A673 (cell line): ENCODE measurements at regions not wholly inside any gene's neighbourhood (a gene's known extent, or its start where the extent isn't known, plus 50 kb on each side); places are given as distances from the start of the nearest gene placed in this dataset.

Experiments used
- BruUV-seq: library from RNA; stranded (reverse); fragments of 400-500 nt; replicated peaks from 2 replicates; lab custom pipeline; 2021; lab: Mats Ljungman, UMichigan
- CTCF ChIA-PET: fragments of 300-600 bp; sonication (Branson Sonifier 250); formaldehyde crosslinking; loops from one replicate; lab custom pipeline; 2022; ENCODE audit warnings: antibody characterized with exemption; lab: Charles Lee
- POLR2A ChIA-PET: fragments of 300-600 bp; sonication (Branson Sonifier 250); formaldehyde crosslinking; loops from one replicate; lab custom pipeline; 2022; ENCODE audit warnings: antibody characterized with exemption; ENCODE audit not compliant: low non-redundant PET; lab: Charles Lee
- DNase-seq: peaks from one replicate; pipeline ENCODE4 v3.0.0-alpha.2; 2015; ENCODE audit warnings: low spot score
- H3K27ac ChIP-seq: fragments of 200-600 bp; sonication (generic); 2 replicates; pipeline ENCODE4 v1.5.1; 2016; ENCODE audit warnings: mixed run types, low read depth, mild to moderate bottlenecking, mixed read lengths, antibody characterized with exemption, low read length; ENCODE audit not compliant: poor library complexity, severe bottlenecking
- H3K27me3 ChIP-seq: fragments of 200-600 bp; sonication (generic); replicated peaks from 2 replicates; pipeline ENCODE4 v1.6.1; 2017; ENCODE audit warnings: mixed run types, low read depth, mild to moderate bottlenecking, mixed read lengths, antibody characterized with exemption, low read length; ENCODE audit not compliant: insufficient read depth, poor library complexity
- H3K36me3 ChIP-seq: fragments of 200-600 bp; sonication (generic); 2 replicates; pipeline ENCODE4 v1.6.1; 2016; ENCODE audit warnings: mixed run types, mild to moderate bottlenecking, mixed read lengths, antibody characterized with exemption, low read length; ENCODE audit not compliant: insufficient read depth, poor library complexity, severe bottlenecking
- H3K4me1 ChIP-seq: fragments of 200-600 bp; sonication (generic); 2 replicates; pipeline ENCODE4 v1.6.1; 2017; ENCODE audit warnings: mixed run types, mild to moderate bottlenecking, mixed read lengths, antibody characterized with exemption, low read length; ENCODE audit not compliant: insufficient read depth, poor library complexity, severe bottlenecking
- H3K4me3 ChIP-seq: fragments of 200-600 bp; sonication (generic); 2 replicates; pipeline ENCODE4 v1.5.1; 2016; ENCODE audit warnings: low read depth, mixed run types, mild to moderate bottlenecking, mixed read lengths, low read length; ENCODE audit not compliant: poor library complexity, severe bottlenecking
- H3K9me3 ChIP-seq: fragments of 200-600 bp; sonication (generic); 2 replicates; pipeline ENCODE4 v1.6.1; 2016; ENCODE audit warnings: mixed run types, low read depth, mild to moderate bottlenecking, mixed read lengths, antibody characterized with exemption, low read length; ENCODE audit not compliant: poor library complexity, severe bottlenecking
- EZH2 ChIP-seq: fragments of 200-600 bp; sonication (generic); IDR thresholded peaks from 2 replicates; pipeline ENCODE4 v1.6.1; 2017; ENCODE audit warnings: borderline replicate concordance, low read depth, mild to moderate bottlenecking, mixed read lengths, antibody characterized with exemption, low read length; ENCODE audit not compliant: poor library complexity, severe bottlenecking
- intact Hi-C: fragments of 100-400 bp; cut with micrococcal nuclease; formaldehyde crosslinking; loops from one replicate; pipeline ENCODE4 v1.10.0; 2022; ENCODE audit not compliant: unreplicated experiment
- TF ChIP-seq, protein P1 (sequence below): fragments of 300-800, 200-600 bp; sonication (generic); conservative IDR thresholded peaks from 2 replicates; pipeline ENCODE4 v1.5.1; 2017; ENCODE audit warnings: low read depth, mild to moderate bottlenecking, antibody characterized with exemption, low read length, moderate library complexity, mixed read lengths

DNA sequence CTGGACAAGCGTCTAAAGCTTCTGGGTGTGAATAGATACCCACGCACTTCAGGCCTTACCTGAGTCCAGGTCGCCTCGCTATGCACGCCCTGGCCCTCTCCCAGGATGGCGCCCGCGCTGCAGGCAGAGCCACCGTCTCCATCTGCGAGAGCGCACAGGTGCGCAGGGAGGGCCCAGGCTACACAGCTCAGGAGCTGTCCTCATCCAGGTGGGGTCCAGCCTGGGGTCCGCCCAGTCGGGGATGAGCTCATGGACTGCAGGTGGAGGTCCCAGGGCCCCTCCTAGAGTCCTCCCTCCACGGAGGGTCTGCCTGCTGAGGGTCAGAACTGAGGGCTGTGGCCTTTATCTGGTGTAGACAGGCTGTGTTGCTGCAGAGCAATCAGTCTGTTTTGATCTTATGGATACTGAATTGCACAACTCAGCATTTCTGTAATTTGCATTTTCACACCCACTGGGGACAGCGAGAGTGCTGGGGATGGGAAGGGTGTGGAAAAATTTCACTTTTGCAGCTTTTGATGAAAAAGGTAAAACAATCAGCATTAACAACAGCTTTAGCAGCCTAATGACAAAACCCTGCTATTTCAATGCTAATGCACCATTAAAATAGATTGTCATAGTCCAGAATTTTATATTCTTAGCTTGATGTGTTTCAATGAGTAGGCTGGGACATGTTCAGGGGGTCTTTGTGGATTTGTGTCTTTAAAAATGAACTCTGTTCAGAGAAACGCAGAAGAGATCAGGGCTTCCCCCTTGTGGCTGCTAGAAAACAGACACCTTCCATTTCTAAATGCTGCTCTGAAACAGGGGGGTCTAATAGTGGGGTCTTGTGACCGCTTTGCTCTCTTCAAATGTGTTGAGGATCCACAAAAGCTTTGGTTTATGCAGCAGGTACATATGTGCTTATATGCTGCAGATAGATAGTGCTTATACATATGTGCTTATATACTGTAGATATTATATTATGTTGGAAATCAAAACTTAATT is 77.8 kb upstream of the PHACTR3 start:
- peaks cover 89% of the 10 kb centered on the region for H3K27me3 ChIP-seq
- no peak overlapping the region for H3K4me3 ChIP-seq
- no peaks in the 10 kb centered on the region for H3K4me1 ChIP-seq
- TF ChIP-seq EZH2, result no peak
- TF ChIP-seq, protein P1, sequence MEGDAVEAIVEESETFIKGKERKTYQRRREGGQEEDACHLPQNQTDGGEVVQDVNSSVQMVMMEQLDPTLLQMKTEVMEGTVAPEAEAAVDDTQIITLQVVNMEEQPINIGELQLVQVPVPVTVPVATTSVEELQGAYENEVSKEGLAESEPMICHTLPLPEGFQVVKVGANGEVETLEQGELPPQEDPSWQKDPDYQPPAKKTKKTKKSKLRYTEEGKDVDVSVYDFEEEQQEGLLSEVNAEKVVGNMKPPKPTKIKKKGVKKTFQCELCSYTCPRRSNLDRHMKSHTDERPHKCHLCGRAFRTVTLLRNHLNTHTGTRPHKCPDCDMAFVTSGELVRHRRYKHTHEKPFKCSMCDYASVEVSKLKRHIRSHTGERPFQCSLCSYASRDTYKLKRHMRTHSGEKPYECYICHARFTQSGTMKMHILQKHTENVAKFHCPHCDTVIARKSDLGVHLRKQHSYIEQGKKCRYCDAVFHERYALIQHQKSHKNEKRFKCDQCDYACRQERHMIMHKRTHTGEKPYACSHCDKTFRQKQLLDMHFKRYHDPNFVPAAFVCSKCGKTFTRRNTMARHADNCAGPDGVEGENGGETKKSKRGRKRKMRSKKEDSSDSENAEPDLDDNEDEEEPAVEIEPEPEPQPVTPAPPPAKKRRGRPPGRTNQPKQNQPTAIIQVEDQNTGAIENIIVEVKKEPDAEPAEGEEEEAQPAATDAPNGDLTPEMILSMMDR, result peak; percentile 50
- ChIA-PET POLR2A (no interaction called here), CTCF (interaction anchor here (0.9 kb wide), 1 partner anchor 12 kb away, joined by 3 read pairs; no protein-coding TSS in a partner anchor)
- peak; percentile 26 for DNase-seq
- no peaks in the 10 kb centered on the region for H3K9me3 ChIP-seq
- BruUV-seq, result no TSS peak
- intact Hi-C loops, result no loop called here
- no peak overlapping the region for H3K27ac ChIP-seq
- no peaks in the 10 kb centered on the region for H3K36me3 ChIP-seq

DNA sequence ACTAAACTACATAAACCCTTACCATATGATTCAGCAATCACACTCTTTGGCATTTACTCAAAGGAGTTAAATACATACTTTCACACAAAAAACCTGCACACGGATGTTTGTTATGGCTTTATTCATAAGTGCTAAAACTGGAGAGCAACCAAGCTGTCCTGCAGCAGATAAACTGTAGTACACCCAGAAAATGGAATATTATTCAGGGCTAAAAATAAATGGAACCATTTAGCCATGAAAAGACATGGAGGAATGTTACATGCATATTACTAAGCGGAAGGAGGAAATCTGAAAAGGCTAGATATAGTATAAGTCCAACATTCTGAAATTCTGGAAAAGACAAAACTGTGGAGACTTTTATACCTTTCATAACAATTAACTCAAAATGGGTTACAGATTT is 73.6 kb upstream of the PHACTR3 start:
- Histone ChIP-seq H3K27me3 (peaks cover 52% of the 10 kb centered on the region), H3K36me3 (no peaks in the 10 kb centered on the region), H3K9me3 (no peaks in the 10 kb centered on the region), H3K4me1 (no peaks in the 10 kb centered on the region), H3K27ac (no peak overlapping the region), H3K4me3 (no peak overlapping the region)
- DNase-seq, result no peak
- TF ChIP-seq EZH2, result no peak
- TF ChIP-seq, protein P1, result no peak
- ChIA-PET POLR2A (no interaction called here), CTCF (no interaction called here)
- BruUV-seq, result no TSS peak
- intact Hi-C loops, result no loop called here

DNA sequence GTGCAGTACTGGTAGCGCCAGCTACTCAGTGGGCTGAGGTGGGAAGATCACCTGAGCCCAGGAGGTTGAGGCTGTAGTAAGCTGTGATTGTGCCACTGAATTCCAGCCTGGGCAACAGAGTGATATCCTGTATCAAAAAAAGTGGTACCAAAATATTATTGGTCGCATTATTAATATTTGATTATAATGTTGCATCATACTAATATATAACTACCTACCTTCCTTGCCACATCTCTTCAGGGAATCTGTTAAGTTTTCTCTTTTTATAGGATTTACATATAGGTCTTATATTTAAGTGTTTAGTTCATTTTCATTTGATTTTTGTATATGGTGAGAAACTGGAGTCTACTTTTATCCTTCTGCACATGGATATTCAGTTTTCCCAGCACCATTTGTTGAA is 66.3 kb upstream of the PHACTR3 start:
- Histone ChIP-seq H3K27me3 (peaks cover 24% of the 10 kb centered on the region), H3K36me3 (no peaks in the 10 kb centered on the region), H3K4me3 (no peak overlapping the region), H3K27ac (no peak overlapping the region), H3K9me3 (no peaks in the 10 kb centered on the region), H3K4me1 (no peaks in the 10 kb centered on the region)
- ChIA-PET POLR2A (no interaction called here), CTCF (no interaction called here)
- DNase-seq, result no peak
- intact Hi-C loops, result no loop called here
- TF ChIP-seq, protein P1, result no peak
- TF ChIP-seq EZH2, result no peak
- no TSS peak for BruUV-seq
